HFFc6 (cell line): ENCODE measurements at regions not wholly inside any gene's neighbourhood (a gene's known extent, or its start where the extent isn't known, plus 50 kb on each side); places are given as distances from the start of the nearest gene placed in this dataset.

Experiments
- DNase-seq: peaks from one replicate; pipeline ENCODE4 v3.0.0-alpha.2; 2018
- H3K27ac Mint-ChIP-seq: 2 replicates; pipeline ENCODE4 v1.8.0; 2020; ENCODE audit warnings: mild to moderate bottlenecking, mixed read lengths
- H3K27me3 Mint-ChIP-seq: 2 replicates; pipeline ENCODE4 v1.8.0; 2021; ENCODE audit warnings: mild to moderate bottlenecking, moderate library complexity, mixed read lengths; ENCODE audit not compliant: insufficient read depth
- H3K36me3 Mint-ChIP-seq: 2 replicates; pipeline ENCODE4 v1.8.0; 2021; ENCODE audit warnings: low read depth, mixed read lengths
- H3K4me1 Mint-ChIP-seq: 2 replicates; pipeline ENCODE4 v1.8.0; 2020; ENCODE audit warnings: low read depth, mixed read lengths
- H3K4me3 Mint-ChIP-seq: 2 replicates; pipeline ENCODE4 v1.8.0; 2020; ENCODE audit warnings: mild to moderate bottlenecking, moderate library complexity, mixed read lengths
- H3K9me3 Mint-ChIP-seq: 2 replicates; pipeline ENCODE4 v1.8.0; 2020; ENCODE audit warnings: mild to moderate bottlenecking, mixed read lengths
- CTCF ChIP-seq: fragments of 200-600 bp; sonication (generic); IDR thresholded peaks from 2 replicates; pipeline ENCODE4 v1.5.0; 2021; ENCODE audit warnings: antibody characterized with exemption, mild to moderate bottlenecking

DNA sequence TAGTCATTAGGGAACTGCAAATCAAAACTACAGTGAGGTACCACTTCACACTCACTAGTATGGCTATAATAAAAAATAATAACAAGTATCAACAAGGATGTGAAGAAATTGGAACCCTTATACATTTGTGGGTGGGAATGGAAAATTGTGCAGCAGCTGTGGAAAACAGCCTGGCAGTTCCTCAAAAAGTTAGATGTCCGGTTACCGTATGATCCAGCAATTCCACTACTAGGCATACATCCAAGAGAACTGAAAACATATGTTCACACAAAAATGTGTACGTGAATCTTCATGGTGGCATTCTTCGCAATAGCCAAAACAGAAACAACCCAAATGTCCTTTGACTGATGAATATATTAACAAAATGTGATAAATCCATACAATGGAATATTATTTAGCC, 187.9 kb upstream of the LYSMD4 start:
- no peak overlapping the region for H3K27ac Mint-ChIP-seq
- no peak for TF ChIP-seq CTCF
- no peaks in the 10 kb centered on the region for H3K9me3 Mint-ChIP-seq
- no peaks in the 10 kb centered on the region for H3K4me1 Mint-ChIP-seq
- no peak overlapping the region for H3K4me3 Mint-ChIP-seq
- no peak for DNase-seq
- no peaks in the 10 kb centered on the region for H3K36me3 Mint-ChIP-seq
- H3K27me3 Mint-ChIP-seq = peaks cover 4% of the 10 kb centered on the region

DNA sequence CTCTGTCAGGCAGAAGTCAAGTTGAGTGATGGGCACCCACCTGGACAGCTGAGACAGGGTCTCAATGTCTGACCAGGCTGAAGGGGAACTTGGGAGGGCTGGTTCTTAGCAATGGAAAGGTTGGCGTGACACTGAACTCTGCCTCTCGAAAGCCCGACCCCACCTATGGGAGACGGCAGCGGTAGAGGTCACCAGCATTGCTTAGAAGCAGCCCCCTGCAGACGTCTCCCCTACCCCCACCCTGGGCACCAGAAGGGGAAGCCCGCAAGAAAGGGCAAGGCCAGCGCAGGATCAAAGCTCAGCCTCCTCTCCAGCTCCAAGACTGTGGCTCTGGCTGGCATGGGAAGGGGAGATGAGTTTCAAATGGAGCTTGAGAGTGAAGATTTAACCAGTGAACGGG, 184.8 kb upstream of the LYSMD4 start:
- TF ChIP-seq CTCF = no peak
- DNase-seq = no peak
- Mint-ChIP-seq H3K9me3 (peaks cover 4% of the 10 kb centered on the region; the same call in 1 of the 2 replicates), H3K36me3 (no peaks in the 10 kb centered on the region), H3K27ac (no peak overlapping the region), H3K4me3 (no peak overlapping the region), H3K27me3 (peaks cover 7% of the 10 kb centered on the region), H3K4me1 (no peaks in the 10 kb centered on the region)

GRCh38 chr15:99917252-99917651, 184.0 kb upstream of the LYSMD4 start:
- H3K4me3 Mint-ChIP-seq = no peak overlapping the region
- peaks cover 4% of the 10 kb centered on the region; the same call in 1 of the 2 replicates for H3K9me3 Mint-ChIP-seq
- no peak overlapping the region for H3K27ac Mint-ChIP-seq
- TF ChIP-seq CTCF = no peak
- no peaks in the 10 kb centered on the region for H3K4me1 Mint-ChIP-seq
- no peak for DNase-seq
- H3K27me3 Mint-ChIP-seq = peaks cover 7% of the 10 kb centered on the region
- H3K36me3 Mint-ChIP-seq = no peaks in the 10 kb centered on the region

GRCh38 chr15:99916668-99917223, 183.5 kb upstream of the LYSMD4 start:
- peaks cover 4% of the 10 kb centered on the region; the same call in 1 of the 2 replicates for H3K9me3 Mint-ChIP-seq
- H3K27ac Mint-ChIP-seq = no peak overlapping the region
- no peak for TF ChIP-seq CTCF
- no peak overlapping the region for H3K4me3 Mint-ChIP-seq
- peaks cover 7% of the 10 kb centered on the region for H3K27me3 Mint-ChIP-seq
- H3K36me3 Mint-ChIP-seq = no peaks in the 10 kb centered on the region
- no peaks in the 10 kb centered on the region for H3K4me1 Mint-ChIP-seq
- no peak for DNase-seq

DNA sequence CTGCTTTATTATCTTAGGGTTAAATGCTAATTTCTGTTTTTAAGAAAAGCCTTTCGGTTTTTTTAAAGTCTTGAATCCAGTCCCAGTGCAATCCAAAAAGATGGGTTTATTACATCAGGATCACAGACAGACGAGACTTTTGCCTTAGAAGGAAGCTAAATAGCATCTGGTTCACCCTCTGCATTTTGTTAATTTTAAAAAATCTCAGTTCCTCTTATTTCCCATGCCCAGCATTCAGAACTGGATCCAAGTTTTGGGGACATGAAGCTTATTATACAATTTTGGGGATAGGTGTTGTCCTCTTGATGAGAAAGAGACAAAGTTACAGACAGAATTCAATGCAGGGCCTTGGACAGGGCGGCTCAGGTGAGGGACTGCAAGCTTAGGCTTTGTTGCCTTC, 181.5 kb upstream of the LYSMD4 start:
- Mint-ChIP-seq H3K36me3 (no peaks in the 10 kb centered on the region), H3K4me1 (no peaks in the 10 kb centered on the region), H3K4me3 (no peak overlapping the region), H3K27ac (no peak overlapping the region), H3K9me3 (peaks cover 7% of the 10 kb centered on the region; the same call in 1 of the 2 replicates), H3K27me3 (peaks cover 7% of the 10 kb centered on the region)
- TF ChIP-seq CTCF = no peak
- no peak for DNase-seq

GRCh38 chr15:99911816-99912215, 178.6 kb upstream of the LYSMD4 start:
- peaks cover 3% of the 10 kb centered on the region for H3K27me3 Mint-ChIP-seq
- peaks cover 9% of the 10 kb centered on the region; the same call in 1 of the 2 replicates for H3K9me3 Mint-ChIP-seq
- H3K4me1 Mint-ChIP-seq = no peaks in the 10 kb centered on the region
- no peaks in the 10 kb centered on the region for H3K36me3 Mint-ChIP-seq
- H3K4me3 Mint-ChIP-seq = no peak overlapping the region
- no peak for TF ChIP-seq CTCF
- DNase-seq = no peak
- H3K27ac Mint-ChIP-seq = no peak overlapping the region
